Activated CD8-positive, alpha-beta memory T cell treated with anti-CD3 and anti-CD28 coated beads, Interleukin-2, amount 10 ng/mL, durations not matched to agents 7 days and 5 days (primary cell): ENCODE measurements at regions not wholly inside any gene's neighbourhood (a gene's known extent, or its start where the extent isn't known, plus 50 kb on each side); places are given as distances from the start of the nearest gene placed in this dataset.
"Not testable (repeated sequence)": the region's sequence is repeated elsewhere in the genome, so short reads cannot be mapped to it uniquely, and the experiment has no call there.

Experiments used
- ATAC-seq: fragments of 150-1000 bp; cut with Tn5 transposase; one replicate; pipeline ENCODE4 v1.10.0; 2021; ENCODE audit warnings: moderate library complexity
- CTCF ChIA-PET: fragments of 350-600 bp; sonication (Branson Sonifier 250); formaldehyde crosslinking; loops from one replicate; lab custom pipeline; 2021; ENCODE audit warnings: antibody characterized with exemption; lab: Charles Lee
- DNase-seq: peaks from one replicate; pipeline ENCODE4 v3.0.0-alpha.2; 2020
- H3K27ac Mint-ChIP-seq: one replicate; pipeline ENCODE4 v1.8.0; 2021; ENCODE audit warnings: mild to moderate bottlenecking, mixed read lengths
- H3K27me3 Mint-ChIP-seq: one replicate; pipeline ENCODE4 v1.8.0; 2021; ENCODE audit warnings: mixed read lengths
- H3K36me3 Mint-ChIP-seq: one replicate; pipeline ENCODE4 v1.8.0; 2021; ENCODE audit warnings: mild to moderate bottlenecking, mixed read lengths
- H3K4me1 Mint-ChIP-seq: one replicate; pipeline ENCODE4 v1.8.0; 2021; ENCODE audit warnings: mixed read lengths
- H3K4me3 Mint-ChIP-seq: one replicate; pipeline ENCODE4 v1.8.0; 2021; ENCODE audit warnings: mild to moderate bottlenecking, moderate library complexity, mixed read lengths
- H3K9me3 Mint-ChIP-seq: one replicate; pipeline ENCODE4 v1.8.0; 2022; ENCODE audit warnings: low read depth, mixed read lengths

- H3K36me3 Mint-ChIP-seq: no peaks in the 10 kb centered on the region
- no peak for ATAC-seq
- H3K4me1 Mint-ChIP-seq: no peaks in the 10 kb centered on the region
- H3K9me3 Mint-ChIP-seq: no peaks in the 10 kb centered on the region
- CTCF ChIA-PET: no interaction called here
- no peak overlapping the region for H3K4me3 Mint-ChIP-seq
- no peaks in the 10 kb centered on the region for H3K27me3 Mint-ChIP-seq
- DNase-seq: no peak
- no peak overlapping the region for H3K27ac Mint-ChIP-seq
These were observed 150.0 kb downstream of the SHANK2 start for GRCh38 chr11:71102251-71102995.

- ATAC-seq (no peak), DNase-seq (no peak)
- CTCF ChIA-PET: no interaction called here
- H3K27me3 Mint-ChIP-seq: no peaks in the 10 kb centered on the region
- H3K9me3 Mint-ChIP-seq: no peaks in the 10 kb centered on the region
- H3K4me3 Mint-ChIP-seq: no peak overlapping the region
- no peaks in the 10 kb centered on the region for H3K36me3 Mint-ChIP-seq
- no peaks in the 10 kb centered on the region for H3K4me1 Mint-ChIP-seq
- H3K27ac Mint-ChIP-seq: no peak overlapping the region
These were observed 150.8 kb downstream of the SHANK2 start for GRCh38 chr11:71101606-71102005.

- Mint-ChIP-seq H3K27ac (no peak overlapping the region), H3K9me3 (no peaks in the 10 kb centered on the region), H3K27me3 (no peaks in the 10 kb centered on the region), H3K4me1 (no peaks in the 10 kb centered on the region), H3K4me3 (no peak overlapping the region), H3K36me3 (no peaks in the 10 kb centered on the region)
- DNase-seq: no peak
- CTCF ChIA-PET: no interaction called here
- no peak for ATAC-seq
These were observed 151.3 kb downstream of the SHANK2 start for GRCh38 chr11:71101046-71101445.

GRCh38 chr11:71098776-71099175, 153.6 kb downstream of the SHANK2 start:
- Mint-ChIP-seq H3K27me3 (no peaks in the 10 kb centered on the region), H3K27ac (no peak overlapping the region), H3K9me3 (no peaks in the 10 kb centered on the region), H3K36me3 (no peaks in the 10 kb centered on the region), H3K4me1 (no peaks in the 10 kb centered on the region), H3K4me3 (no peak overlapping the region)
- DNase-seq: no peak
- ATAC-seq: no peak
- CTCF ChIA-PET: no interaction called here

GRCh38 chr11:71097506-71098240, 154.7 kb downstream of the SHANK2 start:
- Mint-ChIP-seq H3K4me1 (no peaks in the 10 kb centered on the region), H3K36me3 (no peaks in the 10 kb centered on the region), H3K9me3 (no peaks in the 10 kb centered on the region), H3K27ac (no peak overlapping the region), H3K4me3 (no peak overlapping the region), H3K27me3 (no peaks in the 10 kb centered on the region)
- no peak for ATAC-seq
- CTCF ChIA-PET: no interaction called here
- no peak for DNase-seq

GRCh38 chr11:71096751-71097388, 155.5 kb downstream of the SHANK2 start:
- Mint-ChIP-seq H3K27me3 (no peaks in the 10 kb centered on the region), H3K4me3 (no peak overlapping the region), H3K36me3 (no peaks in the 10 kb centered on the region), H3K27ac (no peak overlapping the region), H3K4me1 (no peaks in the 10 kb centered on the region), H3K9me3 (no peaks in the 10 kb centered on the region)
- no peak for DNase-seq
- CTCF ChIA-PET: interaction anchor here (0.6 kb wide), 1 partner anchor 45 kb away, joined by 3 read pairs; no protein-coding TSS in a partner anchor
- no peak for ATAC-seq

- CTCF ChIA-PET: no interaction called here
- no peak for ATAC-seq
- no peaks in the 10 kb centered on the region for H3K36me3 Mint-ChIP-seq
These were observed 157.0 kb downstream of the SHANK2 start for GRCh38 chr11:71095294-71095850.

GRCh38 chr11:71094296-71095077, 157.9 kb downstream of the SHANK2 start:
- no peaks in the 10 kb centered on the region for H3K36me3 Mint-ChIP-seq
- H3K27me3 Mint-ChIP-seq: no peaks in the 10 kb centered on the region
- H3K27ac Mint-ChIP-seq: no peak overlapping the region
- ATAC-seq (no peak), DNase-seq (no peak)
- no peaks in the 10 kb centered on the region for H3K4me1 Mint-ChIP-seq
- H3K4me3 Mint-ChIP-seq: no peak overlapping the region
- CTCF ChIA-PET: no interaction called here
- no peaks in the 10 kb centered on the region for H3K9me3 Mint-ChIP-seq

More at GRCh38 chr11:71095294-71095850, 157.0 kb downstream of the SHANK2 start:
- Mint-ChIP-seq H3K4me1 (no peaks in the 10 kb centered on the region), H3K9me3 (no peaks in the 10 kb centered on the region), H3K27ac (no peak overlapping the region), H3K27me3 (no peaks in the 10 kb centered on the region), H3K4me3 (no peak overlapping the region)
- no peak for DNase-seq

GRCh38 chr11:71093783-71094182, 158.6 kb downstream of the SHANK2 start:
- ATAC-seq (no peak), DNase-seq (no peak)
- CTCF ChIA-PET: no interaction called here
- Mint-ChIP-seq H3K9me3 (no peaks in the 10 kb centered on the region), H3K27ac (no peak overlapping the region), H3K4me3 (no peak overlapping the region), H3K36me3 (no peaks in the 10 kb centered on the region), H3K27me3 (no peaks in the 10 kb centered on the region), H3K4me1 (no peaks in the 10 kb centered on the region)

- ATAC-seq (no peak), DNase-seq (no peak)
- Mint-ChIP-seq H3K36me3 (no peaks in the 10 kb centered on the region), H3K9me3 (no peaks in the 10 kb centered on the region), H3K27me3 (no peaks in the 10 kb centered on the region), H3K4me1 (no peaks in the 10 kb centered on the region), H3K27ac (no peak overlapping the region), H3K4me3 (no peak overlapping the region)
- CTCF ChIA-PET: no interaction called here
These were observed 160.7 kb downstream of the SHANK2 start for GRCh38 chr11:71091506-71092265.

- DNase-seq: no peak
- H3K27me3 Mint-ChIP-seq: no peaks in the 10 kb centered on the region
These were observed 162.8 kb downstream of the SHANK2 start for GRCh38 chr11:71089571-71089970.

GRCh38 chr11:71088314-71089215, 163.8 kb downstream of the SHANK2 start:
- H3K4me3 Mint-ChIP-seq, H3K36me3 Mint-ChIP-seq, H3K27me3 Mint-ChIP-seq, H3K9me3 Mint-ChIP-seq, H3K4me1 Mint-ChIP-seq, CTCF ChIA-PET, DNase-seq, H3K27ac Mint-ChIP-seq, ATAC-seq: not testable (repeated sequence)

More at GRCh38 chr11:71089571-71089970, 162.8 kb downstream of the SHANK2 start:
- no peaks in the 10 kb centered on the region for H3K4me1 Mint-ChIP-seq
- no peak overlapping the region for H3K27ac Mint-ChIP-seq
- CTCF ChIA-PET: no interaction called here
- no peaks in the 10 kb centered on the region for H3K9me3 Mint-ChIP-seq
- ATAC-seq: no peak
- H3K4me3 Mint-ChIP-seq: no peak overlapping the region
- H3K36me3 Mint-ChIP-seq: no peaks in the 10 kb centered on the region
